HCT116 (cell line): ENCODE measurements at regions not wholly inside any gene's neighbourhood (a gene's known extent, or its start where the extent isn't known, plus 50 kb on each side); places are given as distances from the start of the nearest gene placed in this dataset.

Experiments
- ATAC-seq: fragments of 200-7000 bp; cut with Tn5 transposase; 2 replicates; pipeline ENCODE4 v1.9.1; 2020; ENCODE audit warnings: mild to moderate bottlenecking, moderate library complexity
- BruUV-seq: library from RNA; stranded (reverse); fragments of 400-500 nt; replicated peaks from 2 replicates; lab custom pipeline; 2021; lab: Mats Ljungman, UMichigan
- CTCF ChIA-PET: fragments of 300-600 bp; sonication (Branson Sonifier 250); formaldehyde crosslinking; loops from one replicate; lab custom pipeline; 2021; ENCODE audit warnings: antibody characterized with exemption; lab: Charles Lee
- POLR2A ChIA-PET: fragments of 300-600, 350-600 bp; sonication (Branson Sonifier 250); formaldehyde crosslinking; loops from one replicate; lab custom pipeline; 2021; ENCODE audit warnings: antibody characterized with exemption; lab: Charles Lee
- RAD21 ChIA-PET, 2 experiments: fragments of 300-600 bp; sonication (Branson Sonifier 250); formaldehyde crosslinking; loops; one replicate each; lab custom pipeline; 2023; ENCODE audit warnings: low total read pairs in 2 of 2; ENCODE audit not compliant: uncharacterized antibody in 2 of 2, unreplicated experiment in 2 of 2, low non-redundant PET in 1 of 2; lab: Charles Lee
- DNase-seq: peaks from one replicate; pipeline ENCODE4 v3.0.0-alpha.2; 2010; ENCODE audit warnings: low read depth, low spot score
- H2AFZ ChIP-seq: fragments of 200-600 bp; shearing (Covaris generic), sonication (generic); 2 replicates; pipeline ENCODE4 v1.6.1; 2017; ENCODE audit warnings: low read depth, mixed run types, mixed read lengths, antibody characterized with exemption, low read length; ENCODE audit not compliant: poor library complexity, severe bottlenecking
- H3K27ac ChIP-seq: 2 replicates; pipeline ENCODE4 v1.5.1; 2012; ENCODE audit warnings: low read depth, low read length
- H3K27me3 ChIP-seq: fragments of 200-600 bp; sonication (generic); 2 replicates; pipeline ENCODE4 v1.6.1; 2016; ENCODE audit warnings: mixed run types, low read length, mixed read lengths; ENCODE audit not compliant: insufficient read depth
- H3K36me3 ChIP-seq, 2 experiments: fragments of 200-500 bp in 1 of 2; fragments of 200-600 bp in 1 of 2; sonication (Bioruptor generic) in 1 of 2; sonication (generic) in 1 of 2; 2 replicates each; pipeline versions ENCODE4 v1.5.1 to v1.6.1; 2014 to 2016; ENCODE audit warnings: low read length in 2 of 2, inconsistent platforms in 1 of 2, mixed read lengths in 1 of 2, mixed run types in 1 of 2; ENCODE audit not compliant: insufficient read depth in 2 of 2, control insufficient read depth in 1 of 2
- H3K4me1 ChIP-seq, 2 experiments: fragments of 200-600 bp in 1 of 2; sonication (generic) in 1 of 2; 2 replicates each; pipeline versions ENCODE4 v1.5.1 to v1.6.1; 2012 to 2017; ENCODE audit warnings: low read length in 2 of 2, inconsistent platforms in 1 of 2, mild to moderate bottlenecking in 1 of 2, mixed read lengths in 1 of 2, mixed run types in 1 of 2, moderate library complexity in 1 of 2; ENCODE audit not compliant: insufficient read depth in 2 of 2, control insufficient read depth in 1 of 2
- H3K4me2 ChIP-seq: fragments of 200-600 bp; sonication (generic); 2 replicates; pipeline ENCODE4 v1.6.1; 2017; ENCODE audit warnings: mixed run types, low read length, mixed read lengths
- H3K4me3 ChIP-seq, 2 experiments: fragments of 200-600 bp in 1 of 2; sonication (generic) in 1 of 2; replicated peaks in 1 of 2; 2 replicates each; pipeline ENCODE4 v1.5.1; 2011 to 2016; ENCODE audit warnings: low read length in 2 of 2, control low read depth in 1 of 2, low read depth in 1 of 2, mild to moderate bottlenecking in 1 of 2, mixed read lengths in 1 of 2, mixed run types in 1 of 2
- H3K79me2 ChIP-seq: fragments of 200-600 bp; sonication (generic); 2 replicates; pipeline ENCODE4 v1.6.1; 2017; ENCODE audit warnings: mild to moderate bottlenecking, mixed run types, low read length, moderate library complexity, mixed read lengths; ENCODE audit not compliant: insufficient read depth
- H3K9ac ChIP-seq: fragments of 200-600 bp; sonication (generic); 2 replicates; pipeline ENCODE4 v1.6.1; 2016; ENCODE audit warnings: low read length, mixed read lengths
- H3K9me2 ChIP-seq: fragments of 200-600 bp; sonication (generic), shearing (Covaris generic); 2 replicates; pipeline ENCODE4 v1.6.1; 2017; ENCODE audit warnings: mixed run types, mild to moderate bottlenecking, moderate library complexity; ENCODE audit not compliant: insufficient read depth
- H3K9me3 ChIP-seq, 2 experiments: fragments of 200-500 bp in 1 of 2; fragments of 200-600 bp in 1 of 2; sonication (Bioruptor generic) in 1 of 2; sonication (generic) in 1 of 2; 2 replicates each; pipeline ENCODE4 v1.6.1; 2014 to 2017; ENCODE audit warnings: low read length in 2 of 2, mixed read lengths in 2 of 2, inconsistent platforms in 1 of 2, low read depth in 1 of 2, mild to moderate bottlenecking in 1 of 2, mixed run types in 1 of 2, moderate library complexity in 1 of 2; ENCODE audit not compliant: control insufficient read depth in 1 of 2, insufficient read depth in 1 of 2
- H4K20me1 ChIP-seq: fragments of 200-600 bp; sonication (generic), shearing (Covaris generic); 2 replicates; pipeline ENCODE4 v1.6.1; 2017; ENCODE audit warnings: mixed run types, mild to moderate bottlenecking, moderate library complexity; ENCODE audit not compliant: insufficient read depth
- CBX3 ChIP-seq: IDR thresholded peaks from 2 replicates; pipeline ENCODE4 v1.6.1; 2012; ENCODE audit warnings: low read depth
- EGR1 ChIP-seq: IDR thresholded peaks from 2 replicates; pipeline ENCODE4 v1.6.1; 2012; ENCODE audit warnings: low read depth
- ELF1 ChIP-seq: IDR thresholded peaks from 2 replicates; pipeline ENCODE4 v1.6.1; 2012; ENCODE audit warnings: low read depth, borderline replicate concordance
- FOSL1 ChIP-seq: IDR thresholded peaks from 2 replicates; pipeline ENCODE4 v1.6.1; 2012; ENCODE audit warnings: low read depth
- JUND ChIP-seq: IDR thresholded peaks from 2 replicates; pipeline ENCODE4 v1.6.1; 2012
- POLR2A ChIP-seq: IDR thresholded peaks from 2 replicates; pipeline ENCODE4 v1.7.0; 2011; ENCODE audit warnings: borderline replicate concordance; ENCODE audit not compliant: insufficient read depth, insufficient read length; ENCODE audit errors: extremely low read depth
- POLR2AphosphoS5 ChIP-seq: IDR thresholded peaks from 2 replicates; pipeline ENCODE4 v1.6.1; 2011; ENCODE audit warnings: mild to moderate bottlenecking, low read depth, low read length, moderate library complexity
- SP1 ChIP-seq: IDR thresholded peaks from 2 replicates; pipeline ENCODE4 v1.6.1; 2012; ENCODE audit warnings: low read depth
- SRF ChIP-seq: IDR thresholded peaks from 2 replicates; pipeline ENCODE4 v1.6.1; 2012; ENCODE audit warnings: low read depth
- TCF7L2 ChIP-seq: IDR thresholded peaks from 2 replicates; pipeline ENCODE4 v1.7.0; 2011; ENCODE audit warnings: borderline replicate concordance, inconsistent platforms; ENCODE audit not compliant: insufficient read depth, insufficient read length; ENCODE audit errors: extremely low read depth
- YY1 ChIP-seq: IDR thresholded peaks from 2 replicates; pipeline ENCODE4 v1.6.1; 2011; ENCODE audit warnings: low read length, low read depth, moderate library complexity, mild to moderate bottlenecking; ENCODE audit not compliant: insufficient replicate concordance; ENCODE audit errors: extremely low read depth
- ZFX ChIP-seq: fragments of 450-650 bp; IDR thresholded peaks from 2 replicates; pipeline ENCODE4 v1.6.1; 2017
- intact Hi-C: fragments of 100-400 bp; cut with micrococcal nuclease; formaldehyde crosslinking; loops from 2 replicates; pipeline ENCODE4 v1.10.0; 2022

- TF ChIP-seq TCF7L2 = no peak
- no peak for TF ChIP-seq ZFX
- no peak for TF ChIP-seq CBX3
- no peak for TF ChIP-seq EGR1
- no peak for TF ChIP-seq POLR2A
These were observed 528.6 kb downstream of the FUT8 start (continued) for GRCh38 chr14:65941091-65941490.

DNA sequence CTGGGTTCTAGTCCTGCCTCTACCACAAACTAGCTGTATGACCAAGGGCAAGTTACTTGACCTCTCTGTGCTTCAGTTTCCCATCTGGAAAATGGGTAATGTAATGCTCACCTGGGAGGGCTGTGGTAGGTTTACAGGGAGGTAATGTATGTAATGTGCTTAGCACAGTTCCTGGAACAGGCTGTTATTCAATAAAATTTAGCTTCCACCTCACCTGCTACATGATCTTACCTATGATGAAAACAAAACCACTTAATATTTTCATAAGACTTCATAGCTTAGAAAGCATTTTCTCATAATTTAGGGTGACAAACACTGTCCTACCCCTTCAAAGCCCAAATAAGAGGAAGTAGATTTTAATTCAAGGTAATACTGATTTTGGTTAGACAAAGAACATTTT is 530.6 kb downstream of the FUT8 start:
- CTCF ChIA-PET = interaction anchor here (0.6 kb wide), 1 partner anchor 656 kb away, joined by 3 read pairs; no protein-coding TSS in a partner anchor
- Histone ChIP-seq H3K9me3 (no peaks in the 10 kb centered on the region), H3K36me3 (no peaks in the 10 kb centered on the region), H3K27me3 (no peaks in the 10 kb centered on the region), H3K4me2 (no peak overlapping the region), H3K4me1 (peaks cover 0 to 2% of the 10 kb centered on the region in 2 experiments; a peak in 1 of 4 replicates), H4K20me1 (no peaks in the 10 kb centered on the region), H3K9ac (no peak overlapping the region), H3K9me2 (no peaks in the 10 kb centered on the region), H3K4me3 (no peak overlapping the region), H3K79me2 (no peaks in the 10 kb centered on the region), H3K27ac (no peak overlapping the region), H2AFZ (no peak overlapping the region)
- no TSS peak for BruUV-seq
- no peak for ATAC-seq
- POLR2A ChIA-PET = no interaction called here
- TF ChIP-seq POLR2A (no peak), JUND (no peak), SP1 (no peak), ELF1 (no peak), FOSL1 (no peak), SRF (no peak), ZFX (no peak), YY1 (no peak), TCF7L2 (no peak), POLR2AphosphoS5 (no peak), EGR1 (no peak)
- RAD21 ChIA-PET = no interaction called here
- intact Hi-C loops = no loop called here
- no peak for DNase-seq
